ENCODE measurements at regions not wholly inside any gene's neighbourhood (a gene's known extent, or its start where the extent isn't known, plus 50 kb on each side); places are given as distances from the start of the nearest gene placed in this dataset.

- H3K4me1 ChIP-seq: no peaks in the 10 kb centered on the region
- in situ Hi-C loops (cut with MboI; ENCODE audit: low sequenced_read_pairs): no loop called here
- H3K4me3 ChIP-seq: no peak overlapping the region
- H3K9me3 ChIP-seq: no peaks in the 10 kb centered on the region
- H3K36me3 ChIP-seq (replicated peaks): no peaks in the 10 kb centered on the region
- no peaks in the 10 kb centered on the region for H3K27me3 ChIP-seq (ENCODE audit: low read depth)
- no peak for DNase-seq (ENCODE audit: low spot score in 2 of 2)
Measured at GRCh38 chr6:153856929-153857376, 182.1 kb upstream of the OPRM1 start.

GRCh38 chr6:153852481-153852880 lies 186.6 kb upstream of the OPRM1 start:
- Histone ChIP-seq H3K36me3 (replicated peaks) (no peaks in the 10 kb centered on the region), H3K4me3 (no peak overlapping the region)
- in situ Hi-C loops (cut with MboI; ENCODE audit: low sequenced_read_pairs): no loop called here

GRCh38 chr6:153852034-153852433 lies 187.0 kb upstream of the OPRM1 start:
- no peak for DNase-seq (ENCODE audit: low spot score in 2 of 2)
- Histone ChIP-seq H3K4me3 (no peak overlapping the region), H3K36me3 (replicated peaks) (no peaks in the 10 kb centered on the region), H3K9me3 (no peaks in the 10 kb centered on the region), H3K4me1 (no peaks in the 10 kb centered on the region), H3K27me3 (ENCODE audit: low read depth) (no peaks in the 10 kb centered on the region)
- in situ Hi-C loops (cut with MboI; ENCODE audit: low sequenced_read_pairs): no loop called here

More at GRCh38 chr6:153852481-153852880, 186.6 kb upstream of the OPRM1 start:
- no peaks in the 10 kb centered on the region for H3K9me3 ChIP-seq
- DNase-seq (ENCODE audit: low spot score in 2 of 2): no peak
- no peaks in the 10 kb centered on the region for H3K27me3 ChIP-seq (ENCODE audit: low read depth)
- no peaks in the 10 kb centered on the region for H3K4me1 ChIP-seq

GRCh38 chr6:153849072-153849779 lies 189.8 kb upstream of the OPRM1 start:
- in situ Hi-C loops (cut with MboI; ENCODE audit: low sequenced_read_pairs): no loop called here
- H3K9me3 ChIP-seq: no peaks in the 10 kb centered on the region
- no peaks in the 10 kb centered on the region for H3K27me3 ChIP-seq (ENCODE audit: low read depth)
- H3K4me1 ChIP-seq: no peaks in the 10 kb centered on the region
- no peak overlapping the region for H3K4me3 ChIP-seq
- DNase-seq (ENCODE audit: low spot score in 2 of 2): no peak
- no peaks in the 10 kb centered on the region for H3K36me3 ChIP-seq (replicated peaks)

GRCh38 chr6:153843420-153843819 lies 195.6 kb upstream of the OPRM1 start:
- Histone ChIP-seq H3K36me3 (replicated peaks) (no peaks in the 10 kb centered on the region), H3K4me1 (no peaks in the 10 kb centered on the region), H3K9me3 (no peaks in the 10 kb centered on the region), H3K27me3 (ENCODE audit: low read depth) (no peaks in the 10 kb centered on the region), H3K4me3 (no peak overlapping the region)
- no peak for DNase-seq (ENCODE audit: low spot score in 2 of 2)
- in situ Hi-C loops (cut with MboI; ENCODE audit: low sequenced_read_pairs): no loop called here

GRCh38 chr6:153842491-153842890 lies 196.5 kb upstream of the OPRM1 start:
- no peaks in the 10 kb centered on the region for H3K9me3 ChIP-seq
- no peak for DNase-seq (ENCODE audit: low spot score in 2 of 2)
- no peaks in the 10 kb centered on the region for H3K27me3 ChIP-seq (ENCODE audit: low read depth)
- in situ Hi-C loops (cut with MboI; ENCODE audit: low sequenced_read_pairs): no loop called here
- H3K36me3 ChIP-seq (replicated peaks): no peaks in the 10 kb centered on the region
- no peaks in the 10 kb centered on the region; the same call in 1 of the 2 replicates for H3K4me1 ChIP-seq
- no peak overlapping the region for H3K4me3 ChIP-seq

GRCh38 chr6:153840039-153840850 lies 198.8 kb upstream of the OPRM1 start:
- no peaks in the 10 kb centered on the region for H3K36me3 ChIP-seq (replicated peaks)
- H3K4me3 ChIP-seq: no peak overlapping the region
- H3K9me3 ChIP-seq: no peaks in the 10 kb centered on the region
- H3K27me3 ChIP-seq (ENCODE audit: low read depth): no peaks in the 10 kb centered on the region
- DNase-seq (ENCODE audit: low spot score in 2 of 2): no peak
- in situ Hi-C loops (cut with MboI; ENCODE audit: low sequenced_read_pairs): no loop called here
- H3K4me1 ChIP-seq: no peaks in the 10 kb centered on the region; the same call in 1 of the 2 replicates

- Histone ChIP-seq H3K9me3 (no peaks in the 10 kb centered on the region), H3K27me3 (ENCODE audit: low read depth) (no peaks in the 10 kb centered on the region), H3K36me3 (replicated peaks) (no peaks in the 10 kb centered on the region), H3K4me1 (no peaks in the 10 kb centered on the region), H3K4me3 (no peak overlapping the region)
- in situ Hi-C loops (cut with MboI; ENCODE audit: low sequenced_read_pairs): no loop called here
- no peak for DNase-seq (ENCODE audit: low spot score in 2 of 2)
Measured at GRCh38 chr6:153832543-153832942, 206.5 kb upstream of the OPRM1 start.

GRCh38 chr6:153831350-153832078 lies 207.5 kb upstream of the OPRM1 start:
- no peak for DNase-seq (ENCODE audit: low spot score in 2 of 2)
- in situ Hi-C loops (cut with MboI; ENCODE audit: low sequenced_read_pairs): no loop called here
- no peaks in the 10 kb centered on the region for H3K36me3 ChIP-seq (replicated peaks)

GRCh38 chr6:153817173-153817572 lies 221.9 kb upstream of the OPRM1 start:
- Histone ChIP-seq H3K27me3 (ENCODE audit: low read depth) (no peaks in the 10 kb centered on the region), H3K4me1 (no peaks in the 10 kb centered on the region), H3K36me3 (replicated peaks) (no peaks in the 10 kb centered on the region), H3K4me3 (no peak overlapping the region), H3K9me3 (no peaks in the 10 kb centered on the region)
- DNase-seq (ENCODE audit: low spot score in 2 of 2): no peak
- in situ Hi-C loops (cut with MboI; ENCODE audit: low sequenced_read_pairs): no loop called here

More at GRCh38 chr6:153831350-153832078, 207.5 kb upstream of the OPRM1 start:
- no peak overlapping the region for H3K4me3 ChIP-seq
- no peaks in the 10 kb centered on the region for H3K27me3 ChIP-seq (ENCODE audit: low read depth)
- no peaks in the 10 kb centered on the region for H3K9me3 ChIP-seq
- H3K4me1 ChIP-seq: peaks cover 2% of the 10 kb centered on the region; the same call in 1 of the 2 replicates

- H3K27me3 ChIP-seq (ENCODE audit: low read depth): no peaks in the 10 kb centered on the region
- no peak for DNase-seq (ENCODE audit: low spot score in 2 of 2)
- no peaks in the 10 kb centered on the region for H3K36me3 ChIP-seq (replicated peaks)
- in situ Hi-C loops (cut with MboI; ENCODE audit: low sequenced_read_pairs): no loop called here
- no peaks in the 10 kb centered on the region for H3K9me3 ChIP-seq
- no peak overlapping the region for H3K4me3 ChIP-seq
- H3K4me1 ChIP-seq: no peaks in the 10 kb centered on the region
Measured at GRCh38 chr6:153816366-153816765, 222.7 kb upstream of the OPRM1 start.

GRCh38 chr6:153814136-153814535 lies 224.9 kb upstream of the OPRM1 start:
- H3K4me3 ChIP-seq: no peak overlapping the region
- H3K4me1 ChIP-seq: no peaks in the 10 kb centered on the region
- in situ Hi-C loops (cut with MboI; ENCODE audit: low sequenced_read_pairs): no loop called here

GRCh38 chr6:153804755-153805330 lies 234.2 kb upstream of the OPRM1 start:
- Histone ChIP-seq H3K4me3 (no peak overlapping the region), H3K9me3 (no peaks in the 10 kb centered on the region), H3K4me1 (peaks cover 11% of the 10 kb centered on the region), H3K27me3 (ENCODE audit: low read depth) (no peaks in the 10 kb centered on the region), H3K36me3 (replicated peaks) (no peaks in the 10 kb centered on the region)
- DNase-seq (ENCODE audit: low spot score in 2 of 2): peak; percentile 66 to 70
- in situ Hi-C loops (cut with MboI; ENCODE audit: low sequenced_read_pairs): no loop called here

More at GRCh38 chr6:153814136-153814535, 224.9 kb upstream of the OPRM1 start:
- H3K27me3 ChIP-seq (ENCODE audit: low read depth): no peaks in the 10 kb centered on the region
- peak; percentile 21 to 59 for DNase-seq (ENCODE audit: low spot score in 2 of 2)
- no peaks in the 10 kb centered on the region for H3K36me3 ChIP-seq (replicated peaks)
- no peaks in the 10 kb centered on the region for H3K9me3 ChIP-seq
